ENCODE measurements at regions not wholly inside any gene's neighbourhood (a gene's known extent, or its start where the extent isn't known, plus 50 kb on each side); places are given as distances from the start of the nearest gene placed in this dataset.

- TF ChIP-seq CREB5 (CRISPR knock-in tag; IDR thresholded peaks at IDR 0.05; ENCODE audit: low read depth) (no peak), BACH2 (CRISPR knock-in tag; IDR thresholded peaks at IDR 0.05; ENCODE audit: borderline replicate concordance) (no peak), RARB (CRISPR knock-in tag; IDR thresholded peaks at IDR 0.05) (no peak), ZFP30 (CRISPR knock-in tag; IDR thresholded peaks at IDR 0.05) (no peak), TCF4 (CRISPR knock-in tag; IDR thresholded peaks at IDR 0.05; ENCODE audit: borderline replicate concordance) (no peak), ARNTL (CRISPR knock-in tag; IDR thresholded peaks at IDR 0.05; ENCODE audit: borderline replicate concordance, low read depth) (no peak), PATZ1 (CRISPR knock-in tag; IDR thresholded peaks at IDR 0.05; ENCODE audit: borderline replicate concordance) (no peak), ZNF565 (CRISPR knock-in tag; conservative IDR thresholded peaks at IDR 0.05; ENCODE audit: low read depth) (no peak), ISL1 (CRISPR knock-in tag; IDR thresholded peaks at IDR 0.05) (no peak), ZC3H10 (CRISPR knock-in tag; IDR thresholded peaks at IDR 0.05) (no peak), ZFP3 (CRISPR knock-in tag; IDR thresholded peaks at IDR 0.05) (no peak), CSDC2 (CRISPR knock-in tag; IDR thresholded peaks at IDR 0.05) (no peak), PPARA (CRISPR knock-in tag; IDR thresholded peaks at IDR 0.05; ENCODE audit: borderline replicate concordance) (no peak)
Measured at GRCh38 chr11:19661827-19662226, 50.8 kb upstream of the NAV2 start.
